IMR-90 (cell line): ENCODE measurements at regions not wholly inside any gene's neighbourhood (a gene's known extent, or its start where the extent isn't known, plus 50 kb on each side); places are given as distances from the start of the nearest gene placed in this dataset.

ENCODE experiments used
- CEBPB ChIP-seq: IDR thresholded peaks from 2 replicates; pipeline ENCODE4 v1.6.1; 2012; ENCODE audit warnings: low read depth, low read length, improper control_type of control experiment
- FOS ChIP-seq: fragments of 150-350 bp; IDR thresholded peaks from 2 replicates; pipeline ENCODE4 v1.6.1; 2016; ENCODE audit warnings: low read depth, low read length
- POLR2A ChIP-seq: IDR thresholded peaks from 2 replicates; pipeline ENCODE4 v1.6.1; 2012; ENCODE audit warnings: mild to moderate bottlenecking, low read depth, low read length
- SMC3 ChIP-seq: fragments of 150-350 bp; IDR thresholded peaks from 2 replicates; pipeline ENCODE4 v1.6.1; 2016; ENCODE audit warnings: low read depth, mild to moderate bottlenecking, antibody characterized with exemption, low read length, moderate library complexity
- TF ChIP-seq, protein P1 (sequence below): conservative IDR thresholded peaks from 2 replicates; pipeline ENCODE4 v1.5.1; 2012; ENCODE audit warnings: mild to moderate bottlenecking, low read depth, low read length, improper control_type of control experiment
- TF ChIP-seq, protein P2 (sequence below): fragments of 150-350 bp; IDR thresholded peaks from 2 replicates; pipeline ENCODE4 v1.6.1; 2016; ENCODE audit warnings: low read depth, mild to moderate bottlenecking, low read length, moderate library complexity, borderline replicate concordance

DNA sequence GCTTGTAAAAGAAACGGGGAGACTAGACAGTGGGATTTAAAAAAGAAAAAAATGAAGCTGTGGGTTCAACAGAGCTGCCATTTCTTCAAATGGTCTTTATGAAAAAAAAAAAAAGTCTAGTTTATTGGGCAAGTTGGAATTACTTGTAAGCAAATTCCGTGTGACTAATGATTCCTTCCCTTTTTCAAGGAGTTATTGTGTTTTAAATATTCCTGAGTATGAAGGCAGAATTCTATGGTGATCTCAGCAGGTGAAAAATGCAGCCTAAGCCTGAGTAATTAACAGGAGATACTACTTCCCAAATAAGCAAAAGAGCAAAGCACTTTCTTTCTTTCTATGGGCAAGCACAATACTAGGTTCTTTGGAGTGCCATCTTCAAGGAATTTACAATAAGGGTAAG lies 481.9 kb downstream of the ZNF608 start:
- TF ChIP-seq, protein P1, sequence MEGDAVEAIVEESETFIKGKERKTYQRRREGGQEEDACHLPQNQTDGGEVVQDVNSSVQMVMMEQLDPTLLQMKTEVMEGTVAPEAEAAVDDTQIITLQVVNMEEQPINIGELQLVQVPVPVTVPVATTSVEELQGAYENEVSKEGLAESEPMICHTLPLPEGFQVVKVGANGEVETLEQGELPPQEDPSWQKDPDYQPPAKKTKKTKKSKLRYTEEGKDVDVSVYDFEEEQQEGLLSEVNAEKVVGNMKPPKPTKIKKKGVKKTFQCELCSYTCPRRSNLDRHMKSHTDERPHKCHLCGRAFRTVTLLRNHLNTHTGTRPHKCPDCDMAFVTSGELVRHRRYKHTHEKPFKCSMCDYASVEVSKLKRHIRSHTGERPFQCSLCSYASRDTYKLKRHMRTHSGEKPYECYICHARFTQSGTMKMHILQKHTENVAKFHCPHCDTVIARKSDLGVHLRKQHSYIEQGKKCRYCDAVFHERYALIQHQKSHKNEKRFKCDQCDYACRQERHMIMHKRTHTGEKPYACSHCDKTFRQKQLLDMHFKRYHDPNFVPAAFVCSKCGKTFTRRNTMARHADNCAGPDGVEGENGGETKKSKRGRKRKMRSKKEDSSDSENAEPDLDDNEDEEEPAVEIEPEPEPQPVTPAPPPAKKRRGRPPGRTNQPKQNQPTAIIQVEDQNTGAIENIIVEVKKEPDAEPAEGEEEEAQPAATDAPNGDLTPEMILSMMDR = no peak
- TF ChIP-seq FOS = no peak
- TF ChIP-seq, protein P2, sequence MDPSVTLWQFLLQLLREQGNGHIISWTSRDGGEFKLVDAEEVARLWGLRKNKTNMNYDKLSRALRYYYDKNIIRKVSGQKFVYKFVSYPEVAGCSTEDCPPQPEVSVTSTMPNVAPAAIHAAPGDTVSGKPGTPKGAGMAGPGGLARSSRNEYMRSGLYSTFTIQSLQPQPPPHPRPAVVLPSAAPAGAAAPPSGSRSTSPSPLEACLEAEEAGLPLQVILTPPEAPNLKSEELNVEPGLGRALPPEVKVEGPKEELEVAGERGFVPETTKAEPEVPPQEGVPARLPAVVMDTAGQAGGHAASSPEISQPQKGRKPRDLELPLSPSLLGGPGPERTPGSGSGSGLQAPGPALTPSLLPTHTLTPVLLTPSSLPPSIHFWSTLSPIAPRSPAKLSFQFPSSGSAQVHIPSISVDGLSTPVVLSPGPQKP = no peak
- TF ChIP-seq CEBPB = no peak
- TF ChIP-seq POLR2A = no peak
- no peak for TF ChIP-seq SMC3
